WI38 (cell line): ENCODE measurements at regions not wholly inside any gene's neighbourhood (a gene's known extent, or its start where the extent isn't known, plus 50 kb on each side); places are given as distances from the start of the nearest gene placed in this dataset.

Experiments used
- H3K4me3 ChIP-seq: 2 replicates; pipeline ENCODE4 v1.5.1; 2011; ENCODE audit warnings: low read depth, mild to moderate bottlenecking, control low read depth, low read length
- TF ChIP-seq, protein P1 (sequence below): IDR thresholded peaks from 2 replicates; pipeline ENCODE4 v1.5.1; 2012; ENCODE audit warnings: low read depth, mild to moderate bottlenecking, control low read depth, low read length

DNA sequence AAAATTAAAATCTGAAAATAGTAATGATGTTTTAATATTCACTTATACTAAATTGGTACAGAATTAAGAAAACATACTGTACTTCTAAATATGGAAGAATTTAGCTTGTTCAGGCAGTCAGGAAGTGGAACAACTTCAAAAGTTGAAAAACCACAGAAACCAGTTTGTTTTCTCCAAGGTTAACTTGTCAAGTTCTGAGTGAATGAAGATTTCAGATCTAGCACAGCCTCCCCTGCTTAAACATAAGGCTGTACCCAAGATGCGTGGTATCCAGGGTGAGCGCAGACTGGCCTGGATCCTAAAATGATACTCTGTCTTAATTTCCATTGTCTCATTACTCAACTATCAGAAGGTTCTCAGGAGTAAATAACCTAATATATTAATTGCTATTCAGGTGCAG is 730.7 kb upstream of the KIF2B start:
- H3K4me3 ChIP-seq, result no peak overlapping the region
- TF ChIP-seq, protein P1, sequence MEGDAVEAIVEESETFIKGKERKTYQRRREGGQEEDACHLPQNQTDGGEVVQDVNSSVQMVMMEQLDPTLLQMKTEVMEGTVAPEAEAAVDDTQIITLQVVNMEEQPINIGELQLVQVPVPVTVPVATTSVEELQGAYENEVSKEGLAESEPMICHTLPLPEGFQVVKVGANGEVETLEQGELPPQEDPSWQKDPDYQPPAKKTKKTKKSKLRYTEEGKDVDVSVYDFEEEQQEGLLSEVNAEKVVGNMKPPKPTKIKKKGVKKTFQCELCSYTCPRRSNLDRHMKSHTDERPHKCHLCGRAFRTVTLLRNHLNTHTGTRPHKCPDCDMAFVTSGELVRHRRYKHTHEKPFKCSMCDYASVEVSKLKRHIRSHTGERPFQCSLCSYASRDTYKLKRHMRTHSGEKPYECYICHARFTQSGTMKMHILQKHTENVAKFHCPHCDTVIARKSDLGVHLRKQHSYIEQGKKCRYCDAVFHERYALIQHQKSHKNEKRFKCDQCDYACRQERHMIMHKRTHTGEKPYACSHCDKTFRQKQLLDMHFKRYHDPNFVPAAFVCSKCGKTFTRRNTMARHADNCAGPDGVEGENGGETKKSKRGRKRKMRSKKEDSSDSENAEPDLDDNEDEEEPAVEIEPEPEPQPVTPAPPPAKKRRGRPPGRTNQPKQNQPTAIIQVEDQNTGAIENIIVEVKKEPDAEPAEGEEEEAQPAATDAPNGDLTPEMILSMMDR, result no peak

DNA sequence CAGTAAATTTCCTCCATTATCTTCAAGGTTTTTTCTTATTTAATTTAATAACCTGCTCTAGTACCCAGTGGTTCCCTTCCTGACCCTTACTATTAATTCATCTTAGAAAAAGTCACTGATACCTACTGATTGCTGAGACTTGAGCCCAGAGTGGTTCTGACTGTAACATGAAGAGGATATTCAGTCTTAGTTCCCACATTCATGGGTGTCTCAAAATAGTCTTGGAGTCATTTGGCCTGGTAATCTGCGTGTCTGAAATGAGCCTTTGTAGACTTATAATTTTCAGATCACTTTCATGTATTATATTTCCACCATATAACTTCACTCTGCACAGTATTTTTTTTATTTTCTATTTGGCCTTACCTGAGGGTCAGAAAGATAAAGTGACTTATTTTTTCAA is 732.0 kb upstream of the KIF2B start:
- TF ChIP-seq, protein P1, result no peak
- no peak overlapping the region for H3K4me3 ChIP-seq

DNA sequence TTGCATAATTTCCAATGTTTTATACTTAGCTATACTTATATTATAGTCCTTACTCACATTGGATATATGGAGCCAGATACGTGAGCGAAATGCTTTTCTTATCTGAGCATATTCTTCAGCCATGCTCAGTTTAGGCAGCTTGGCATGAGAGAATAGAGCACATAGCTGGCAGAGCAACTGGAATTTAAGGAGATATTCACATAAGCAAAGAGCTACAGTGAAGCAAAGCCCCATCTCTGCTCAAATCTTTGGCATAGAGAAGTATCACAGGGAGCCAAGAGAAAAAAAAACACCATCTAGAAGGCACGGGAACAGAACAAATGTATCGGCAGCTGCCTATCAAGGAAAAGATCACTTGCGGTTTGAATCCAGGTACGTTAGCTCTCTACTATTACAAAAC is 734.2 kb upstream of the KIF2B start:
- H3K4me3 ChIP-seq, result no peak overlapping the region
- TF ChIP-seq, protein P1, result no peak

DNA sequence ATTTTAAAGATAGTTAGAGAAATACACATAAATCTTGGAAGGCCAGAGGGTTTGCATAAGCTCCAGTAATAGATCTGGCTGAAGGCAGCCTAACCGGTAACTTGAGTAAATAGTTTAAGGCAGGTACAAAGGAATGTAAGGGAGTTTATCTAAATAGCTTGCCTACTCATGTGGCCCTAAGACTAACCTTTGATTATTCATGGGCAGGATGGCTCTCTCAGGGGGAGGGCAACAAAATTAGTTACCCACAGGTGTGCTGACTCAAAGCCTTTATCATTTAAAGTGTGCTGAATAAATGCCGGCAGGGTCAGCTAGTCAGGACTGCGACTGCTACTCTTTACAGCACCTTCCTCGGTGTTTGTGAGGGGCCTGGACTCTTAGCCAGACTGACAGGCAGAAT is 761.3 kb upstream of the KIF2B start:
- no peak overlapping the region for H3K4me3 ChIP-seq

DNA sequence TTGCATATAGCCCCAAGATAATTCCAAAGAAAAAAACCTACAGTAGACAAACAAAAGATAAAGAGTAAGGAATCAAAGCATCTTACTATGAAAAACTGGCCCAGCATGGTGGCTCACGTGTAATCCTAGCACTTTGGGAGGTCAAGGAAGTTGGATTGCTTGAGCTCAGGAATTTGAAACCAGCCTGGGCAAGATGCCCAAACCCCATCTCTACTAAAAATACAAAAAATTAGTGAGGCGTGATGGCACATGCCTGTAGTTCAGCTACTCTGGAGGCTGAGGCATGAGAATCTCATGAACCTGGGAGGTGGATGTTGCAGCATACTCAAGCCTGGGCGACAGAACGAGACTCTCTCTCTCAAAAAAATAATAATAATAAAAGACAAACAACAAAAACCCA is 764.7 kb upstream of the KIF2B start:
- TF ChIP-seq, protein P1, result no peak
- H3K4me3 ChIP-seq, result no peak overlapping the region

More for the DNA sequence above, 761.3 kb upstream of the KIF2B start:
- TF ChIP-seq, protein P1, result no peak

DNA sequence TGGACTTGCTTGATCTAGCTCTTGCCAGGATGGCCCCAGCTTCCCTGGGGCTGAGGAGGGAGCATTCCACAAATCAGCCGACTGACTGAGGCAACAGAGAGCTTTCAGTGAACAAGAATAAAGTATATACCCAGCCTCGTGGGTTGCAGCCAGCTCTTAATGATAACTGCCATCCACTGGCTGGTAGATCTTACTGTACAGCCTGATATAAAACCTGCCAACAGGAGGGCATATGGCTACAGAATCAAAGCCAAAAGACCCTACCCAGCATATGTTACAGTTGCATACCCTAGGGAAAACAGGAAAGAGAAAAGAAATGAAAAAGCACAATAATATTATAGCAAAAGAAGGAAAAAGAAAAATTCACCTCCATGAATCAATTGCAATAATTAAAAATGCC is 775.9 kb upstream of the KIF2B start:
- H3K4me3 ChIP-seq, result no peak overlapping the region
- TF ChIP-seq, protein P1, result no peak

DNA sequence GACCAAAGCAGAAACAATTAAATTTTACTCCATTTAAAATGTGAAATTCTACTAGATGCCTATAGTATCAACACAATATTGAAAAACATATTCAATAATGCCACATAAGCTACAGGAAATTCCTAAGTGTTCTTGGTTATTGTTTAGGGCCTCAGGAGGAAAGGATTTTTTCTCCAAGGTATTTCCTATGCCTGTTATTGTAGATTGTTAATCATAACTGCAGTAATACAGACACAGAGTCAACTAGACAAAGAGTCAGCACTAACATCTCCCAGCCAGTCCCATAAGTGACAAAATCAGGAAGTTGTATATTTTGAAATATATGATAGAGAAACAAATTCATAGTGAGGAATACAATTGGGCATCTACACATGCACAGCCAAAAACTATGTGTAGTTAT is 782.7 kb upstream of the KIF2B start:
- H3K4me3 ChIP-seq, result no peak overlapping the region
- TF ChIP-seq, protein P1, result no peak

DNA sequence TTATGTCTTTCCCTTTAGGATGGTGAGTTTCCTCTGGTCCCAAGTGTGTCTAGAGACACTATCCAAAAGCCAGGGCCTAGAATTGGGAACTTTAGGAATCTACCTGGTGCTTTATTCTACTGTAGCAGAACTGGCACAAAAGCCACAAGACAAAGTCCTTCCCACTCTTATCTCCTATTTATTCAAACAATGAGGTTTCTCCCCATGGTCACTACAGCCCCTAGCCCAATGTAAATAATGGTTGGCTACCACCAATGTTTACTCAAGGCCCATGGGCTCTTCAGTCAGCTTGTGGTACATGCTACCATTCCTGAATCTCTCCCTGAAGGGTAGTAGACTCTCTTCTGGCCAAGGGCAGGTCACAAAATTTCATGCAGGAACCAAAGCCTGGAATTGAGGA is 789.4 kb upstream of the KIF2B start:
- no peak overlapping the region for H3K4me3 ChIP-seq
- TF ChIP-seq, protein P1, result no peak
